Smooth muscle cell of the brain vasculature (primary cell): ENCODE measurements at regions not wholly inside any gene's neighbourhood (a gene's known extent, or its start where the extent isn't known, plus 50 kb on each side); places are given as distances from the start of the nearest gene placed in this dataset.

ENCODE experiments used
- DNase-seq: peaks from one replicate; pipeline ENCODE4 v3.0.0-alpha.2; 2012; ENCODE audit warnings: low read depth, low spot score

DNA sequence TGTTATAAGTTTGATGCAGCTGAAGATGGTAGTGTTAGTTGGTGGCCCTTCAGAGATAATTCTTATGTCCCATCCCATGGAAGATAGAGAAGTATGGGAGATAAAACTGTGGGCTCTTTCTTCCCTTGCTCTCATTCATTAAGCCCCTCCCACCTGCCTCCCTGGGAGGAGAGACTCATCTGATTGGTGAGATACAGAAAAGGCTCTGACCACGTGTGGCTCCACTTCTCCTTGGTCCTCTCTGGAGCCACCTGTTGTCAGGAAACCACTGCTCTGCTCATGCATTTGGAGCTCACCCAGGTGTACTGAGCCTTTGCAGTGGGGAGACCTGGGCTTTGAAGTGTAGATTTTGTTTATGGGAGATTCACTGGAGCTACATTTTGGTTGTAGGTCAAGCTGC is 293.2 kb upstream of the RASGRP1 start:
- no peak for DNase-seq

DNA sequence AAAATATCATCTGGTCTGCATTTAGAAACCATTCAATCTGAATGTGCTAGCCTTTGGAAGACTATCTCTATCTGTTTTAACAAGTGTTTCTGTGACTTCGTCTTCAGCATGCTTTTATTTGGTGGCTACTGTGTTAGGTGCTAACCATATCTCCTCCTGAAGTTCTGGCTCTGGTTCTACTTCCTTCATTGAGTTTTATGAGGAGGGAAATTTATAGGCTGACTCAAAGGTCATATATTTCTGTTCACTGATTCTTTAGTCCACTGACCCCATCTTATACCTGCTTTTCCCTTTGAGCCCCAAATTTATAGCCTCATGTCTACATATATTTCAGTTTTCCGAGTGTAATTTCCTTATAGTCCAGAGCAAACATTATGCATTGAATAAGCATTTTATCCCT is 295.0 kb upstream of the RASGRP1 start:
- no peak for DNase-seq

DNA sequence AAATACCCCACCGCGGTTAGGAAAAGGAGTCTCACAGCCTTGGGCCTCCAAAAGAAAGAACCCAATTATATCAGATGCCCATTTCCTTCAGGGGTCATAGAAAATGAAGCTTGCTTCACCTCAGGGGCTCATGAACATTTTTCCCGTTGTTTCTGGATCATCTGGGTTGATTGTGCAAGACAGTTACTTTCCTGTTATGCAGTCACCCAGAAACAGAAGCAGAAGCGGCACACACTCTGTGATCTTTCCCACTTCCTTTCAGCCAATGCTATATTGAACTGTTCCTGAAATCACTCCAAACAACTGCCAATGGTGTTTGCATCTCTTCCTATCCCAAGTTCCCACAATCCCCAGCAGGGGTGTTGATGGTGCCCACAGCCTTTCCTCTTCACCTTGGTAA is 295.6 kb upstream of the RASGRP1 start:
- DNase-seq, result no peak

DNA sequence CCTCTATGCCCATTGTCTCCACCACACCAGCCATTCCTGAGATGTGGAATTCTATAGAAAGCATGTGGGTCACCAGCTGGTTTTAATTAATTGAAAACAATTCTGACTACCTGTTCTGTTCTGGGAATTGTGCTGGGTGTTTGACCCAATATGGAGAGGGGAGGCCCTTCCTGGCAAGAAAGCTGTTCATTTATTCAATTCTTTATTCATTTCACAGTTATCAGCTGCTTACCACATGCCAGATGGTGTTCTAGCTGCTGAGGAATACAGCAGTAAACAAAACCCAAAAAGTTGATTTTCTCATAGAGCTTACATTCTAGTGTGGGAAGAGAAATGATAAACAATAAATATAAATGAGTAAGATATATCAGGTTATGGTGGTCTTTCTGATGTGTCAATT is 296.1 kb upstream of the RASGRP1 start:
- DNase-seq, result no peak

DNA sequence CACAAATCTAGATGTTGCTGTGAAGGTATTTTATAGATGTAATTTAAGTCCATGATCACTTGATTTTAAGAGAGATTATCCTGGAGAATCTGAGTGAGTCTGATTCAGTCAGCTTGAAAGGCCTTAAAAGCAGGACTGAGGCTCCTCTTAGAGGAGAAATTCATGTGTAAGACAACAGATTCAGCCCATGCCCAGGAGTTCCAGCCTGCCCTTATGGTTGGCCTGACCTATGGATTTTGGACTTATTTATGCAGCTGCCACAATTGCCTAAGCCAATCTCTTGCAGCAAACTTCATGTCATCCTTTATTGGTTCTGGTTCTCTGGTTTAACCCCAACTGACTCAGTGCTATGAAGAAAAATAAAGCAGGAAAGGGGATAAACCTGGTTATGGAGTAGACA is 296.5 kb upstream of the RASGRP1 start:
- no peak for DNase-seq

DNA sequence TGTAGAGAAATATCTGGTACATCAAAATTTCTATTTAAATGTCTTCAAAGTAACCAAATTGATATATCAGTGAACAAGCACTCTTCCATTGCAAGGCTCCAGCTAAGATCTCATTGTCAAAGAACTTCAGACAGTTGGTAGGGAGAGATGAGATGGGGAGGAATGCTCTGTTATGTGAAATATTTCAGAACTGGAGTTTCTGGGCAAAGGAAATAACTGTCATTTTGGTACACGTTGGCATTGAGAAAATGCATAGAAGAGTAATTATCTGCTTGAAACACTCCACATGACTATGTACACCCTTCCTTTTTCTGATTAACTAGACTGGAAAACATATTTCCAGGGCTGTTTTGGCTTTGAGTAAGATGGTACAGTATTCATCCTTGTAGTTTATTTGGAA is 297.5 kb upstream of the RASGRP1 start:
- no peak for DNase-seq

DNA sequence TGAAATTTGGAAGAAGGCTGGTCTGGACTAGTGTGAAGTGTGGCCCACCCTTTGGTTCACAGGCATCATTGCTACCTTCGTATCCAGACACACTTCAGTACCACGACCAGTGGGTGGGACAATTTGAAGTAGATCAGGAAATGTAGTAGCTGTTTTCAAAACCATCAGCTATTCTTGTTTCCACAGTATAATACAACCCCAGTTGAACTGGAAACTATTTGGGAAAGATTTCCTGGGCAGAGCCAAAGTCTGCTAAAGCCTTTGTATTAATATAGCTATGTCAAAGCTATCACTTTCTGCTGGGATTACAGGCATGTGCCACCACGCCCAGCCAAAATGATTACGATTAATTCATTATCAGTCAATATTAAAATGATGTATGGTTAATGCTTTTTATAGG is 298.8 kb upstream of the RASGRP1 start:
- no peak for DNase-seq

DNA sequence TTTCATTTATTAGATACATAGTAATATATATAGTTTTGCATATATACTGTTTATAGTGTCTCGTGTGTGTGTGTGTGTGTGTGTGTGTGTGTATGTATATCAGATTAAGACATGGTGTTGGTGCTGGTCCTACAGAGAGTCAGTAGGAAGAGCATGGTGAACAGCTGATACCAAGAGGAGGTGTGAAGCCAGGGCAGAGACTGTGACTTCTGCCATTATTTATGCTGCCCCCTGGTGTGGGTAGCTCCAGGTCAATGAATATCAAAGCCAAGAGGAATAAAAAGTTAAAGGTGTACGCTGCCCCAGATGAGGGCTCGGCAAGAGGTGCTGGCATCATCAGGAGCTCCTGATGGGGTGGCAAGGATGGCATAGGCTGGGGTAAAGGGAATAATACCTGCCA is 299.5 kb upstream of the RASGRP1 start:
- no peak for DNase-seq

DNA sequence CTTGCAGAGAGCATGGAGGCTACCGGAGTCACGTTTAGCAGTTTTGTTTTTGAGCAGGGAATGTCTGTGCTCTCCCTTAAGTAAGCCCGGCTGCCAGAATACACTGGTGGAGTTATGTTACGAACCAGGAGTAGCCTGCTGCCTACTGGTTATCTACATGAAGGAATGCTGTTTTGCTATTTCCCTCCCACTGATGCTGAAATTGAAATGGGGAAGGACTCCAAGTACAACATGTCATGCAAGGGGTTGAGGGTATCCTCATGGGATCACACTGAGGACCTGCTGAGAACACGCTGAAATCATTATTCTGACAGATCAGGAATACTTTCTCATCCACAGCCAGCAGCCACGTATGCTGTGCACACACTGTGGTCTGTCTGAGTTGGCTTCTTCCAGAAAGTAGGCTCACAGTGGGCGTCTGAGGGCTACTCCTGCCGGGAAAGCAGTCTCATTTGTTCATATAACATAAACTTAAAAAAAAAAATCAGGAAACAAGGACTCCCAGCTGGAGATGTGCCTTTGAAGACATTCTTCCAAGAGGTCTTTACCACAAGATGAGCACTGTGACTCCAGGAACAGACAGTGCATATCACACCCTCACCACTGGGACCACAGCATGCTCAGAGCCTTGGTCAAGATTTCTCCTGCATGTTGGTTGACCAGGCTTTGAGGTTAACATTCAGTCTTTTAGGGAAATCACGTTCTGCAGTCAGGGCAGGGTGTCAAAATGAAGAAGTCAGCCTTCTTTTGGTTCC is 300.4 kb upstream of the RASGRP1 start:
- peak; percentile 99 for DNase-seq

DNA sequence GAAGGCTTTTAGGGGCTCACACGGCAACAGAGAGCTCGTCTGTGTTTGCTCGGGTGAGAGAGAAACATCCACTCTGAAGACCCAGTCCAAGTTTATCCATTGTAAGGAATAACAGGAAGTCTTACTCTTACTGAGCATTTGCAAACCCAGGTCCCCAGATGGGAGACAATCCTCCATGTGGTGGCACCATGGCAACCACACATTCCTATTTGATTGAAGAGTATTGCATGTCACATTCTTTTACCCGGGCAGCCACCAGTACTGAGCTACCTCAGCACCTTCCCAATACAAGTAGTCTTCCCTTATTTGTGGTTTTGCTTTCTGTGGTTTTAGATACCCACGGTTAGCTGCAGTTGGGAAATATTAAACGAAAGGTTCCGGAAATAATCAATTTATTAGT is 302.9 kb upstream of the RASGRP1 start:
- no peak for DNase-seq

DNA sequence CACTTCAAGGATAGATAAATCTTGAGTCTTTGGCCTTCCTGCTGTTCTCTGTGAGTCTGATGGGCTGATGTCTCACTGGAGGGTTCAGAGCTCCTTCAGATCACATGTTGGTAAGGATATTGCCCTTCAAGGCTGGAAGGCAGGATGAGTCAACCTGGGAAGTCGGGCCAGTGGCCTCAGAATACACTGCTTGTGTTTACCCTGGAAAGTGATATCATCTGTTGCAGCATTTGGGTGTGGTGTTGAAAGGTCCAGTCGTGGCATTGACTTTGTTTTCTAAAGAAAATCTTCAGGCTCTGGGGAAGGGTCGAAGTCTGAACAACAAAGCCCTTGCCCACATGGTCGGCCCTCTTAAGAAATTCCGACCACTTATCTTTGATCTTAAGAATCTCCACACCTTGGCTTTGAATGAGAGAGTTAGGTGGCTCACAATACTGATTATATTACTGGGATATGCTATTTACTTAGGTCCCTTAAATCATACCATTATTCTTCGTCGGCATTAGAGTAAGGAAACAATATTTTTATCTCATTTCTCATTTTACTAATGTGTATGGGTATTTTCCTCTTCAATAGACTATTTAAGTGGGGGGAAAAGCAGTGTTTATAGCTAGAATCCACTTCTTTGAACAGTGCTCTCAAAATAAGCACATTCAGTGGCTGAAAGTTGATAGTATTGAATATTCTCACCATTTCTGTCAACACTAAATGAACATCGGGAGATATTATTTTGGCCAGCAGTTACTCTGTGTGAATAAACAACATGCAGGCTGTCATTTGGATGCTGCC is 303.9 kb upstream of the RASGRP1 start:
- peak; percentile 78 for DNase-seq

DNA sequence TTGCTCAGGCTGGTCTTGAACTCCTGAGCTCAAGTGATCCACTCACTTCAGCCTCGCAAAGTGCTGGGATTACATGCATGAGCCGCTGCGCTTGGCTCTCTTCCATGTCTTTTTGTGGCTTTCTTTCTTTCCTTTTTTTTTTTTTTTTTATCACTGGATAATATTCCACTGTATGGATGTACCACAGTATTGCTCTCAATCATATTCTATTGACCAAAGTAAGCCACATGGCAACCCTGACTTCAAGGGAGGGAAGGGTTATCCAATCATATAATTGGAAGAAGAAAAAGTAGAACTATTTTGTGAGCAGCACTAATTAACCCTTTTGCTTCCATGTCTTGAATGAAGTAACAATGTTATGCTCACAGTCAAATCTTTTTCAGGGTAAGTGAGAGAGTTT is 307.0 kb upstream of the RASGRP1 start:
- DNase-seq, result no peak

DNA sequence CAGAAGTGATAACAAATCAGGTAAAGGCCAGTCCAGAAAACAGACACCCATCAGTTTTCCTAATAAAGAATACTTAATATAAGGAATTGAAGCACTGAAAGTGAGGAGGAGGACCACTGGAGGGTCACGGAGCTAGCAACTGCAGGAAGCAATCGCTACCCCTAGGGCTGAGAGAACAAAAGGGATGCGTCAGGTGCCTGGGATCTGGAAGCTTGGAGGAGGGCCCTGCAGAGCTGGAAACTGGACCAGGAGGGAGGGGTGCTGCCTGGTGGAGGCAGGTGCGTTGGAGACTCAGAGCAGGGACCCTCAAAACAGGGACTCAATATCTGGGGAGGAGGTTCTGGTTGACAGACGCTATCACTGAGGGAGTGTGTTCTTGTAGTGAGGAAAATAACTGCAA is 308.1 kb upstream of the RASGRP1 start:
- no peak for DNase-seq

DNA sequence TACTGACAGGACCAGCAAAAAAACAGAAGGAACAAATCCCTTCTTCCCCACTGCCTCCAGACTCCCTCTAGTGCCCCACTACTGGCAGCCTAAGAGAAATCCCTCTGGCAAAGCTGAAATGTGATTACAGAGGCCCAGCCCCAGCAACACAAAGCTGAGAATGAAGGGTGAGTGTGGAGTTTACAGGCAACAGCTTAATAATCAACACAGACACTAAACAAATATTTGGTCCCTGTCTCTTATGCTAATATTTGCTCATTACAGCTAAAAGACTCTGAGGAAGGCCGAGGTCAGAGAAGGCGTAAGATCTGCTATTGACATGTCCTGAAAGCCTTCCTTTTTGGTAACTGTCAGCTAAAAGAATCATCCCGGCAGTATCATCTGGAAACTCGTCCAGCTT is 308.5 kb upstream of the RASGRP1 start:
- no peak for DNase-seq

DNA sequence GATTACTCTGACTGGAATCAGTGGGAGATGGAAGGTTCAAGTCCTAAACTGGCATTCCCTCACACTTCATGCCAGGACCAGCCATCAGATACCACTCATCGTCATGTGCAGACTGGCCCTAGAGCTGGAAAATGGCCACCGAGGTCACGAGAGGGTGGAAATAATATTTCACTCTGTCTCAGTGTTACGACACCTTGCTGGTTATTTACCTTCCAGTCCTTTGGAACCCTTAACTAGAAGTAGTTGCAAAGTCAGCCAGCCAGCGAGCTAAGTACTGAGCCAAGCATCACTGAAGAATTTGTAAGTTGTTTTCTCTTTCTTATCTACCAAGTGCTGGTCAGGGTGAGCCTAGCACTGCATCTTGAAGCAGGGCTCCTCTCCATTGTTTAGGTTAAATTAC is 309.9 kb upstream of the RASGRP1 start:
- no peak for DNase-seq

DNA sequence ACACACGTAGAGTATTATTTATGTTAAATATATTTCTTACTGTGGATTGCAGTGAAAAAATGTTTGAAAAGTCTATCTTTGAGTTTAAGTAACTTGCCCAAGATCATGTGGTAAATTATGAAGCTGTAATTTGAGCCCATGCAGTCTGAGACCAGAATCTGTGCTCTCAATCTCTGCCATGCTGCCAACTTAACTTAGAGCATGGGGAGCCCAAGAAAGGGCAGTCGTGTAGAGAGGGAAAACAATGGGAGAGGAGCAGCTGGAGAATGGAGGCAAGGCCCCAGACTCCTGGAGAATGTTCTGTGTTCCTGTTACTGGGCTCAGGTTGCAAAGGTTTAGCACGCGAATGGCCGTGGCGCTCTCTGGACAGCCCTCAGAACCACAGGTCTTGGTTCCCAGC is 311.6 kb upstream of the RASGRP1 start:
- DNase-seq, result no peak

DNA sequence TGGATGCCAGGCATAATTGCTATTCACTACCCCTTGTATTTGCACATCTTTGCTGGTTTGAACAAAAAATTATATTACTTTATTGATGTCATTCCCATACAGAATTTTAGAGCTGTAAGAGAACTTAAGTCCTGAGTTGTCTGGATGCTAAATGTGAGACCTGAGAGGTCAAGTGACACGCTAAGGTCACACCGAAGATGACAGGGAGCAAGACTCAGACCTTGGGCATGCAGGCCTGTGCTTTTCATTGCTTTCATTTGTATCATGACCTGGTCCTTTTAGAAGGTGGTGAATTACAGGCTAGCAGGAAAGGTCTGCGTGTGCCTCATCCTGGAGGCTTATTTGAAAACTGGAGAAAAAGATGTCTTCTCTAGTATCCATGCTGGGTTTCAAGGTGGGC is 312.0 kb upstream of the RASGRP1 start:
- no peak for DNase-seq

DNA sequence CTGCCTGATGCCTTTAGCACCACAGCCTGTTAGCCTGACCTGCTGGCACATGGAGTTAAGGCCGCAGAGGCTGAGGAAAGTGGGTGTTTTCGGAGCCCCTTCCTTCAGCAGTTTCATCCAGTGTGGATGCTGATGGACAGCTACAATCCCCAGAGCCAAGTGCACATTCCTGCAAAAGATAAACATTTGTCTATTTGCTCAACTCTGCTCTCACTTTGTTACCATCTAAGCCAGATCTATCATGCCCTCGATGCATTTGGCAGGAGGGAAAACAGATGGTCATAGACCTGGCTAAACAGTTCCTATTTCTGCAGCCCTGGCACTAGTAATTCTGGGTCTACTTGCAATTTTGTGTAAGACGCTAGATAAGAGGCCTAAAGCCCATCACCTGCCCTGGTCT is 312.9 kb upstream of the RASGRP1 start:
- DNase-seq, result no peak

DNA sequence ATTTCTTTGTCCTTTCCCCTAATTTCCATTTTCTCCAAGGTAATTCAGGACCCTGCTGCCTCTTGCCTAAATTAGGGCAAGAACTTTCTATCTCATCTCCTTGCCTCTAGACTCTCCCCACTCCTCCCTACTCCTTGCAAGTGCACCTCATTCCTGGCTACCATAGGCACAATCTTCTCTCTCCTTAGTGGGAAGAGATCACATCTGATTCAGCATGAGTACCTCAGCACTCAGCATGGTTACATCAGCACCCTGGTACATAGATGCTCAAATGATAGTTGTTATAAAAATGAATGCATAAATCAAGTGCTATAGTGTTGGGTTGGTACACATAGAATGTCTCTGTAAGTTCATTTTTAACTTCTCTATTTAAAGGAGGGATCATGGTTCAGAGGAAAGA is 313.4 kb upstream of the RASGRP1 start:
- DNase-seq, result no peak

DNA sequence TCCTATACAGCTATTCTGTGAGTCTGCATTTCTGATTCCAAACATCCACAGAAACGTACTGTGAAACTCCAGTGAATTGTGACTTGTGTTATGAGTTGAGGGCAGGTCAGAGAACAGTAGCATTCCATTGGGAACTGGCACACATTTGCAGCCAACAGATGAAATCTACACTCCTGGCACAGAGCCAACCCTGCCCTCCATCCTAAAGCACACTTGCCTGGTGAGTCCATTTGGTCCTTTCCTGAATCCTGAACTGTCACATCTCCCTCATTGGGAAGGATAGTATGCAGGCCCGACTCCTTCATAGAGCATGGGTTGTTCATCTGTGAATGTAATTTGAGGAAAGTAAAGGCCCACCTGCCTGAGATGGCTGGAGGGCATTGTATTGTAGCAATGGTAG is 314.3 kb upstream of the RASGRP1 start:
- DNase-seq, result no peak

DNA sequence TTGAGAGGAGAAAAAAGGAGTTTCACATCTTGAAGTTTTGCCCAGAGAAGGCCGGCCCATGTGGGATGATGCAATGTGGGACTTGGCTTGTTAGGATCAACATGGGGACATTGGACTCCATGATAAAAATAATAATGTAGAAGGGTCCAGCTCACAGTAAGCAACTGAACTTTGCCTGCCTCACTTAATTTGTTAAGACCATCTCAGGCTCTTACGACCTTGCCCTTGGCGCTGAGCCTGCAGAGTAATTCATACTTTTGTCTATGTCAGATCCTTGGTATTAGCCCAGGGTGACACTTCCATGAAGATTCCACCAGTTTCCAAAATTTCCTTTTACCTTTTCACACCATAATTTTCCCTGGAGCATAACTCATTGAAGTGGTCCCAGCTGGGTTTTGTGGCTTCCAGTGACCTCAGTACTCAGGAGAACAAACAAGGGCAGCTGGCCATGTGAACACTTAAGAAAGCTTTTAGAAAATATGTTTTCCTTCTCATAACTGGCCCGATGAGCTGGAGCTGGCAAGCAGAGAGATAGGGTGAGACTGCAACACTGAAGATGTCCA is 315.4 kb upstream of the RASGRP1 start:
- no peak for DNase-seq

DNA sequence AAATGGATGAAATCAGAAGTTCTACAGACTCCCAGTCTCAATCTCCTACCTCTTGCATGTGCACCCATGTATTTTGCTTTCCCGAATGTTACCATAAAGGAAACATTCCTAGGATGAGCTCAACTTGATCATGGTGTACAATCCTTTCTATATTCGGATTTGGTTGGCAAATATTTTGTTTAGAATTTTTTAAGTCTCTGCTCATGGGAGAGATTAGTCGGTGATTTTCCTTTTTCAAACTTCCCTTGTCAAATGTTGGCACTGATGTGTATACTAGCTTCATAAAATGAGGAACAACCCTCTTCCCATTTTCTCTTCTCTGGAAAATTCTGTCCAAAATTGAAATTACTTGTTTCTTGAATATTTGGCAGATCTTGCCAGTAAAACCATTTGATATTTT is 317.6 kb upstream of the RASGRP1 start:
- DNase-seq, result no peak

DNA sequence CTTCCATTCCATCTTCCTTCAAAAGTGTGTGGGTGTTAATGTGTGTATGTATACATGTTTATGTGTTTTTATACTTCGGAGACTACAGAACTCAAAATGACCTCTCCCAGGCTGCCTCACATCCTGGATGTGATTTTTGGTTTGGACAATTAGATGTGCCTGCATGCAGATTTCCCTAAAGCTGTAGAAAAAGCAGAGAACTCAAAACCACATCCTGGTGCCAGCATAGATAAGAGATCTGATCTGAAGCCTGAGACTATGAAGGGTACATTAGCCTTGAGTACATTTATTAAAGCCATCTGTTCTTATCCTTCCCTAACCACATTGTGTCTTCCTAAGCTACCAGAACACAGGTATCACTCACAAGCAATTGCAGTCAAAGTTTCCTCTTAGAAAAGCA is 319.4 kb upstream of the RASGRP1 start:
- DNase-seq, result no peak
